ENCODE measurements at regions not wholly inside any gene's neighbourhood (a gene's known extent, or its start where the extent isn't known, plus 50 kb on each side); places are given as distances from the start of the nearest gene placed in this dataset.
A peak's percentile ranks its signal among the peaks of the same experiment; 100 is the strongest.

DNA sequence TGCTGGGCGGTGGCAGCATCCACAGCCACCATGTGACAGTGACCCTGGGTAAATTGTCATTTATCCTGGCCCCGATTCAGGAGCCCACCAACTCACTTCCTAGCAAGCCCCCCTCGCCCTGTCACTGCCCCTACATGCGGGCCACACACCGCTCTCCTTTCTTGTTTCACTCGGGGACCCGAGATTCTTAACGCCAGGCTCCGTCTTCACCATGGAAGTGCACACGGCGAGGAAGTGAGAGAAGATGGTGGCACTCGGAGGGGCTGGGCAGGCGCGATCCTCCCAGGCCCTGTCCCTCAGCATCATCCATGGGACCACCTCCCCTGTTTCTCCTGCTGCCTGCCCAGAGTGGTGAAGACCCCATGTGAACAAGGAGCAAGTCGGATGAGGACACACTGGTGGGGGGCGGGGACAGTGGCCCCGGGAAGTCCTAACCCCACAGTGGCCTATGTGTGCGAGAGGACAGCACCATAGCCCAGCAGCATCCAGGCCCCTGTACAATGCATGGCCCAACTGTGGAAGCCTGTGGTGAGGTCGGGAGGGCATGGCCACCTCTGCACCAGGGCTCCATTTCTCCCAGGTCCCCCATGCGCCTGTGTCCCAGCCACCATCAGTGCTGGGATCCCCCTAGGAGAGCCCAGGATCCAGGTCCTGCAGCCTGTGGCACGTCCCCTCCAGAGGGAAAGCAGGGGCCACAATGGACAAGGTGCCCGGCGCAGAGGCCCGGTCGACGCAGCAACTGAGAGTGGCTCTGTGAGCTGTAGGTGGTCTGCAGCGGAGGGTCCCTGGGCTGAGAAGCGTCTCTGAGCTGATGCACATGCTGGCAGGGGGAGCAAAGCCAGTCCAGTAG, 262.8 kb downstream of the BRD1 start:
- DNase-seq = no peak

DNA sequence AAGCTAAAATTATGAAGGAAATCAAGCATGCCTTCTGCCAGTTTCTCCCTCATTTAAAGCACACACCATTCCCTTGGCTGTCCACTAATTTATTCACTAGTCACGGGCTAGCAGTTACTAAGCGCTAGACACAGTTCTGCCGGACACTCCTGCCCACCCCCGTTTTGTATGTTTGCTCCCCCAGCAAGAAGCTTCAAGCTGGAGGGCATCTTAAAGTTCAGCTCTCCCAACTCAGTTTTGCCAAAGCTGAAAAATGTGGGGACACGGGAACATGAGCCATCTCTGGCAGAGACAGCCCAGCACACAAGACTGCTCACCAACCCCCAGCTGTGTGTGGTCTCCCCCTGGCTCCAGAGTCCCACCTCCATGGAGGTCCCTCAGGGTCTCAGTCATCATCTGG, 263.6 kb downstream of the BRD1 start:
- DNase-seq = no peak

DNA sequence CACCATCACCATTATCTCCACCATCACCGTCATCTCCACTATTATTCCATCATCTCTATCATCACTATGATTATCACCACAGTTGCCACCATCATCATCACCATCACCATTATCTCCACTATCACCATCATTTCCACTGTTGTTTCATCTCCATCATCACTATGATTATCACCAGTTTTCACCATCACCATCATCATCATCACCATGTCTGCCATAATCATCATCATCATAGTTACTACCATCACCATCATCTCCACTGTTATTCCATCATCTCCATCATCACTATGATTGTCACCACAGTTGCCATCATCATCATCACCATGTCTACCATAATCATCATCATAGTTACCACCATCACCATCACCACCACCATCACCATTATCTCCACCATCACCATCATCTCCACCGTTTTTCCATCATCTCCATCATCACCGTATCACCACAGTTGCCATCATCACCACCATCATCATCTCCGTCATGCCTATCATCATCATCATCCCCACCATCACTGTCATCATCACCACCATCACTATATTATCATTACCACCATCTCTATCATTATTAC, 264.9 kb downstream of the BRD1 start:
- no peak for DNase-seq

DNA sequence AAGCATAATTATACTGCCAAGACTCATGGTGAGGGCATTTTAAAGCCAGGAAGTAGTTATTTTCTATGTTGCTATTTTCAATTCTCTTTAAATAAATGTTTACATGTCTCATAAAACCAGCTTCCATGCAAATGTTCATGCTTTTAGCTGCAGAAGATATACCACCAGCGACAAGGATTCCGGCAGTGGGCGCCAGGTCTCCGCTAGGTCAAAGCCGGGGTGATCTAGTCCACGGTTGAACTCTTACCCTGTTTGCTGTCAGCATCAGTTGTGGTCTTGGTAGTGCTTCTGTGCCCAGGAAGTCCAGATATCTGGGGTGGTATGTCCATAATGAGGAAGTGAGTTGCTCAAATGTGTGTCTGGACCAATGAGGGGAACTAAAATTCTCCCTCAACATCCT, 265.7 kb downstream of the BRD1 start:
- no peak for DNase-seq

DNA sequence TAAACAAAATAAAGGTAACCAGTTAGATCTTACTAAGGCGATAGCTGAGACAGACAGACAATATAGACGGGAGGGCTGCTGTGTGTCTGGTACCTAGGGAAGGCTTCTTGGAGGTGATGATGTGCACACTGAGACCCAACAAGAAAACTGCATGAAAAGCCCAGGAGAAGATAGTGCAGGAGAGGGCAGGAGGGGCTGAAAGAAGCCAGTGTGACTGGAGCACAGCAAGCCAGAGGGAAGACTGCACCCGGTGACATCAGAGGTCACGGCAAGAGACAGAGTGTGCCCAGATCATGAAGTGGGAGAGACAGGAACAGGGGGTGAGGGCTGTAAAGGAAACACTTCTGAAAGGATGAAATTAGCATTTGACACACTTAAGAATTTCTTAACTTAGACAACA, 266.3 kb downstream of the BRD1 start:
- DNase-seq = no peak

DNA sequence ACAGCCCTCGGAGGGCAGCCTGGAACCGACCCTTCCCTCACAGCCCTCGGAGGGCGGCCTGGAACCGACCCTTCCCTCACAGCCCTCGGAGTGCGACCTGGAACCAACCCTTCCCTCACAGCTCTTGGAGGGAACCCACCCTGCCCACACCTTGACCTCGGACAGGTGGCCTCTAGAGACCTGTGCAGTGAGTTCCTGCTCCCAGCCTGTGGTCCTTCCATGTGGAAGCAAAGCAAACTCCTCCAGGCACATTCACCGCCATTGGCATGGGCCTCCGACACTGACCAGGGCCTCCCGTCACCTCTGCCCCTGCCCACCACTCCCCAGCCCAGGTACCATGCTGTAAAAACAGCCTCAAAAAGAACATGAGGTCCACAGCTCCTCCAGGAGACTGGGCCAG, 272.1 kb downstream of the BRD1 start:
- no peak for DNase-seq

DNA sequence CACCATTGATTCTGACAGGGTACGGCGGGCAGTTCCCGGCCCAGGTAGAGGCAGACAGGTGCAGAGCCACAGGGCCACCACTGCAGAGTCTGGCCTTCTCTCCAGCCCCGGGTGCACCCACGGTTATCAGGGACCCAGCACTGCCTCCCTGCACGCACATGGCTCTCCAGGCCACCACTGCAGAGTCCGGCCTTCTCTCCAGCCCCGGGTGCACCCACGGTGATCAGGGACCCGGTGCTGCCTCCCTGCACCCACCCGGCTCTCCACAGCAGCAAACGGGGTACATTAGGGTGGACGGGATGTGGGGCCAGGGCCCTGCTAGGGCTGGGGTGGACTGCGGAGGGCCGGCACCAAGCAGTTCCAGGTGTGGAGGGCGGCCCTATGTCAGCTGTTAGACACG, 272.9 kb downstream of the BRD1 start:
- DNase-seq = no peak

DNA sequence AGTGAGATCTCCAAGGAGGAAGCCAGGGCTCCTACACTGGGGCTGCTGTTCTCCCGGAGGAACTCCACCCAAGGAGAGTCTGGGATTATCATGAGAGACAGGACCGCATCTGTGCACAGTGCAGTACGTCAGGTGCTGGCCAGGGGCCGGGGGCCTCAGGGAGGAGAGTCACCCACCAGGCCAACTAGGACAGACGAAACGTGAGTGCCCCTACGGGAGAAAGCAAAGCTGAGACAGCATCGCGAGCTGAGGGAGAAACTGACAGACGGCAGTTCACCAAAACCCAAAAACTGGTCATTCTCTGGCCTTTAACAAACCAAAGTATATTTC, 273.4 kb downstream of the BRD1 start:
- DNase-seq = no peak

DNA sequence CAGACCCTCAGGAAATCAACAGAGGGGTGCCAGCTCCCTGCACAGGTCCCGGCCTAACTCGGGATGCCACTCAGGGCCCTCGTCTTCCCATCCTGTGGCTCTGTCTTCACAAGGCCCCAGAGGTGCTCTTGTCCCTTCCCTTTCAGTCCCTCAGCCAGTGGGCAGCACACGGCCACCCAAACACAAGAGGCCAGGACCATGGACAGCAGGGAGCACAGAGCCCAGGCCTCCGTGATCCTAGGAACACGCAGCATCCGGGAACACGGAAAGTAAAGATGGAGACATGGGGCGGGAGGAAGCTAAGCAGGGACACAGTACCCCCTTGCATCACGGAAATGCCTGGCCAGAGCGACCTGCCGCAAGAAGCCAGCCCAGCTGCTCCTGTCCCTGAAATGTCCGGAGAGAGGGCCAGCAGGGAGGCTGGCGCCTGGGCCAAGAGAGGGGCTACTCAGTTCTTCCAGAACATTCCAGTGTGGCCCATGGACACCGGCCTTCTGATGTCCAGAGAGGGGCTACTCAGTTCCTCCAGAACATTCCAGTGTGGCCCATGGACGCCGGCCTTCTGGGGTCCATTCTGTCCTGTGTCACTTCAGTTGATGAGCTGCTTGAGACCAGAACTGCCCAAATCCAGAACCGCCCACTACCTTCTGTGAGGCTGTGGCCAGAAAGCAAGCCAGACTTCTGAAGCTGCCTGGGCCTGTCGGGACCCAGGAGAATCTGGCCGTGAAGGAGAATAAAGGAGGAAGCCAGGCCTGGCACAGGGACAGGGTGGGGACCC, 274.0 kb downstream of the BRD1 start:
- DNase-seq = no peak

DNA sequence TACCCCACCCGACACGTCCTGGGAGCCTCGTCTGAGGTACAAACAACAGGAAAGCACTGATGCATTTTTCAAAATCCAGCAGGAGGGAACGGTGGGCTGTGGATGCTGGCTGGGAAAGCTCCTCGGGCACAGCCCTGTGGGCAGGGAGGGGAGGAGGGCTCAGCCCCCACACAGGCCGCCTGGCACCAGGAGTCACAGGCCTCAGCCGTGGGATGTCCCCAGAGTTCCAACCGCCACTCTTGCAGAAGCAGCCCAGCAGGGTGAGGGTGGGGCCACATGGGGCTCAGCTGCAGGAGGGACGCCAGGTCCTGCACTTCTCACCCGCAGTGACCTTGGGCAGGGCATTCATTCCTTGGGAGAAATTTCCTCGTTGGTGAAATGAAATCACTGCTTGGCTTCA, 274.6 kb downstream of the BRD1 start:
- no peak for DNase-seq

DNA sequence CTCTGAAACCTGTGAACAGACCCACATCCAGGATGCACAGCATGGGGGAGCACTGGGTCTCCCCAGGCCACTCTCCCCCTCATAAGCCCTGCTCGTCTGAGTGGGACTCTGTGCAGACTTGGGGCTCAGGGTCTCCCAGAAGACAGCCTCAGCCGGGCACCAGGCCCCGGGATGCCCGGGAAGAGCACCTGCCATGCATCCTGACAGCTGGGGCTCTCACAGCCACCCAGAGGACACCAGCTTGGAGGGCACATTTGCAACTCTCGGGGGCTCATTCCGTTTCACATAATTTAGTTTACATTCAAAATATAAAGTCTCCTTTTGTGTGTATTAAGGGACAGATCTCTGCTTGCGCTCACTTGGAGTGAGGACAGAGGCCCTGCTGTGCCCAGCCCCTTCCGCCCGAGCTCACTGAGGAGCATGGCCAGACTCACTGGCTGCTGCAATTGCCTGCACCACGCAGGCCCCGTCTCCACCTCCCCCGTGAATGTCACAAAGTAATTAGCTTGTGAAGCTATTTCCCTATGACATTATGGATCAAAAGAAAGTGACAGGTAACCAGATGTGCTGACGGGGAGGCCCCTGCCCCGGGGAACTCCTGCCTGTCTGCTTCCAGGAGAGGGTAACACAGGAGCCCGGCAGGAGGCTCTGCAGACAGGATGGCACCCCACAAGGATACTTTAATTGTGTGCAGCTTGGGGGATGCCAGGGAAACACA, 275.6 kb downstream of the BRD1 start:
- DNase-seq = no peak

DNA sequence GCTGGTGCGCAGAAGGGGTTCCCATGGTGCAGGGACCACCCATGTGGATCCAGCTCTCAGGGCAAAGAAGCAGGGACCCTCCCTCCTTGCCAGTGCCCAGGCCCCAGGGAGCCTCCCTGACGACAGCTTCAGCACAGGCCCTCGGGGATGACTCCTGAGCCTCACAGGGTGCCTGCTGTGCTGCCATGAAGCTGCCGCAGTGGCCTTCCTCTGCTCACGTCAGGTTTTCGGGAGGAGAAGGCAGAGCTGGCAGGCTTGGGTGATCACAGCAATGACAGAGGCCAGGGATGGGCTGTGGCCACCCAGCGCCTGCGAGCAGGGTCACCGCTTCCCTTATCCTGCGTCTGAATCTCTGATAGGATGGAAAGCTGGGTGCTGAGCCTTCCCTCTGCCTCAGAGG, 276.2 kb downstream of the BRD1 start:
- no peak for DNase-seq

DNA sequence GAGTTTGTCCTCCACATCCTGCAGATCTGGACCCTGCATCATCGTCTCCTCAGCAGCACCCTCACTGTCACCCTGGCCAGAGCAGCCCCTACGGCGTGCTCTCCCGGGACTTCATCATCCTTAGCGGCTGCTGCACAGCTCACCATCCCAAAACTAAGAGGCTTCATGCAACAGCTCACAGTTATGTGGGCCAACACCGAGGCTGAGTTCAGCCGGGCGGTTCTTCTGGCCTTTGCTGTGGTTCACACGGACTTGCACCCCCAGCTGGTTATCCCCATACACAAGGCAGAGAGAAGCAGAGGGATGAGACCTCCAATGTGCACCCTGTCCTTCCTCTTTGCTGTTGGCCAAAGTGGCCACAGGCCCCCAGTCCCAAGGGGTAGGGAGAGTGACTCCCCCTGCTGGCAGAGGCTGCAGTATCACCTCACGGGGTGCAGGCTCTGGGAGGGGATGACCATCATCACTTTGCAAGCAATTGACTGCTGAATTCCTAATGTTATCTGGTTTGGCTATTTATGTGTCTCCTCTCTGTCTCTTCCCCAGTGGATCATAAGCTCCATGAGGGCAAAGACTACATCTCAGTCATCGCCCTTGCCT, 276.8 kb downstream of the BRD1 start:
- no peak for DNase-seq

DNA sequence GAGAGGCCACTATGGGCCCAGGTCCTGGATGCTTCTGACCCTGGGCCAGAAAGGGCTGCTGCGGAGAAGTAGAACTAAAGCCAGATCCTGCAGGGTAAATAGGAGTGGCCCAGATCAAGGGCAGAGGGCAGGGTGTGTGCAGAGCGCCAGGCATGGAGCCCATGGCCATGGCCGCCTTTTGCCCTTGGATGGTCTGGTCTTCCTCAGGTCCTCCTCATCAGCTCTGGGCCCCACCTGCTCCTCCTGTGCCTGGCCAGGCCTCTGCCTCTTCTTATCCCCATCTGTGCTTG, 277.6 kb downstream of the BRD1 start:
- no peak for DNase-seq

DNA sequence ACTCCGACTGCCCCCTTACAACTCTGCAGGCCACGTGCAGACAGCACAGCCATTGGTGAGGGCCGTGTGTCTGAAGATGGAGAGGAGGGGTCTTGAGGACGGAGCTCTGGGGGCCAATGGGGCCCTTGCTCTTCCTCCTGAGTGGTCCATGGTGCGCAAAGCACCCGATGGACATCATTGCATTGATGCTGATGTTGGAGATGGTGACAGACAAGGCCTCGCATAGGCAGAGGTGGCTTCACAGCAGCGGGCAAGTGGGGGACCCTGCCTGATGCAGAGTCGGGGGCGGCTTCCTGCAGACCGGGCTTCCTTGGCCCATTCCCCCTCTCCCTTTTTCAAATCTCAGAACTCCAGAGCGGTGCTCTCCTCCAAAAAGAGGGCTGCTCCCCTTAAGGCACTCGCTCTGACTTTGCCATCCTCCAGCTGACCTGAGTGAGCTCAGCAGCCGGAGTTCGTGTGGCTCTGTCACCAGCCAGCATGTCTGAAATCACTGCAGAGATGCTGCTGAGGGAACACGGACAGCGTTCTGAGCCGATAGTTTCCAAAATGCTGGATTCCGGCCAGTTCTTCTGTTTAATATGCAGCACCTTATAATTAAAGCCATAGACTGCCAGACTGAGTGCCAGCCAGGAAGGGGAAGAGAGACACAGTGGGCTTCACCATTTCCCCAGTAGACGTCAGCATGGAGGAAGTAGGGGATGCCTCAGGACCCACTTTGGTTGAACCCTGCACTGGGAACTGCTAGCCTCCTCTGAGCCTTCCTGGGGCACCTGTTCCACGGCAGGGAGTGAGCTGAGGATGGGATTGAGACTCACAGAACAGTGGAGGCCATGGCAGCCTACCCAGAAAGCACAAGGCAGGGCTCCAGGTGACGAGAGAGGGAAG, 278.2 kb downstream of the BRD1 start:
- DNase-seq = no peak

DNA sequence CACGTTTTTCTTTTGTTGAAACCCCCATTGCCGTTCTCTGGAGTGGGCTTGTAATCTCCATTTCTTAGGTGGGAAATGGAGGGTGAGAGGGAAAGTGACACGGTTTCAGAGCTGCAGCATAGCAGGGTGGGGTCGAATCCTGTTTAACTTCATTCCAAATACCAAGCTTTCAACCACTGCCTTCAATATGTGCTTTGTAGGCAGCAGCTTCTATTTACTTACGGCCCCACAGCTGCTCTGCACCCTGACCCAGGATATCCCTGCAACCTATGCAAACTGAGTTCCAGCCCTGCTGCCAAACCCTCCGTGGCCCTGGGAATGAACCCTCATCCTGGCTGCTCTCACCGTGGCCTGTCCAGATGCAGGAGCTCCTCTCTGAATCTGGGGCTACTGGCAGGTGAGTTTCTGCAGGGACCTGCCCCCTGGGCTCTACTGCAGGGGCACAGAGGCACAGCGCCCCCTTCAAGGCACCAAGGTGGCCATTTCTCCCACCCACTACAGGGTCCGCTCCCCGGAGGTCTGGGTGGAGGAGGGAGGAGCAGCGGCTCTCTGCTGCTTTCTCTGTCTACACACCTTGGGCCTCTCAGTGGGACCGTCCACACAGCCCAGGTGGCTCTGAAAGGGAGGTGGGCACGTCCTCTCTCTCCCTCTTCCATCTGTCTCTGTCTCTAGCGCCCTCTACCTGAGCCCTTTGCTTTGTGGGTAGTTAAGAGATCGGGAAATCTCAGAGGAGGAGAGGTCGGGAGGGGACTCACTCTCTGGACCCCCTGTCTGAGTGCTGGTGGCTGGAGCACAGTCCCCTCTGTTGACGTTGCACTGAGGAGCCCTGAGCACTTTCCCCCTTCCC, 279.1 kb downstream of the BRD1 start:
- peak; percentile 13 for DNase-seq

DNA sequence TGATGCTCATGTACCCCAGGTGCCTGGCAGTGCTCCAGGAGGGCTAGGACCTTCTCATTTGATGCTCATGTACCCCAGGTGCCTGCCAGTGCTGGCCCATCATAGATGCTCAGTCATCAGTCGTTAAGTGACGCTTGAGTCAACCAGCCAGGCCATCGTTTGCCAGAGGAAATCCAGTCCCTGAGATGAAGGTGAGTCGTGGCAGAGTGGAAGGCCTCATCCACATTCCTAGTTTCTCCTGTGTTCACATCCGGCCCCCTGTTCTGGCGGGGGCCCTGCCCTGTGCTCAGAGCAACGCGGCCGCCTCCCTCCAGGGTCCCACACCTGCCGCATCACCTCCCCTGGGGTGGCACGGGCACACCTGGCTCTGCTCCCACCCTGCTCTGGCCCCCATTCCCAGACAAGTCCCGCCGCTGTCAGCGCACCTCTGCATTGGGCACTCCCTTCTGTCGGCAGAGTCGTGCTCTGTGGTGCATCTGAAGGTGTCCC, 279.9 kb downstream of the BRD1 start:
- no peak for DNase-seq

DNA sequence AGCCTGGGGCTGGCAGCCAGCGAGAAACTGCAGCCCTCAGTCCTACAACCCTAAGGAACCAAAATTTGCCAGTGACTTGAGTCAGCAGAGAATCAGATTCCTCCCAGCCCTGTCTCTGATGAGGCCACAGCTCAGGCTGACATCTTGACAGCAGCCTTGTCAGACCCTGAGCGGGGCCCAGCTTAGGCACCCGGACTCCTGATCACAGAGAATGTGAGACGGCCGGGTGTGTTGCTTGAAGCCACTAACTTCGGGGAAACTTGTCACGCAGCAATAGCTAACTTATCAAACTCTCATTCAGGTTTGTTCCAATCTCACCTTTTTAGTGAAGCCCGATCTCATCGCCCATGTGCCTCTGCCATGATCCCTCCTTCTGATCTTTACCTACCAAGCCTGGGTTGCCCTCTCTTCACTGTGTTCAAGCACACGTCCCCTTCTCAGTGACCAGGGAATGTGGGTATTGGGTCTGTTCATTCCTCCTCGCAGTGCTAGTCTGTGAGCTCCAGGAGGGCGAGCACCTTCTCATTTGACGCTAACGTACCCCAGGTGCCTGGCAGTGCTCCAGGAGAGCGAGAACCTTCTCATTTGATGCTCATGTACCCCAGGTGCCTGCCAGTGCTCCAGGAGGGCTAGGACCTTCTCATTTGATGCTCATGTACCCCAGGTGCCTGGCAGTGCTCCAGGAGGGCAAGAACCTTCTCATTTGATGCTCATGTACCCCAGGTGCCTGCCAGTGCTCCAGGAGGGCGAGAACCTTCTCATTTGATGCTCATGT, 280.7 kb downstream of the BRD1 start:
- no peak for DNase-seq

DNA sequence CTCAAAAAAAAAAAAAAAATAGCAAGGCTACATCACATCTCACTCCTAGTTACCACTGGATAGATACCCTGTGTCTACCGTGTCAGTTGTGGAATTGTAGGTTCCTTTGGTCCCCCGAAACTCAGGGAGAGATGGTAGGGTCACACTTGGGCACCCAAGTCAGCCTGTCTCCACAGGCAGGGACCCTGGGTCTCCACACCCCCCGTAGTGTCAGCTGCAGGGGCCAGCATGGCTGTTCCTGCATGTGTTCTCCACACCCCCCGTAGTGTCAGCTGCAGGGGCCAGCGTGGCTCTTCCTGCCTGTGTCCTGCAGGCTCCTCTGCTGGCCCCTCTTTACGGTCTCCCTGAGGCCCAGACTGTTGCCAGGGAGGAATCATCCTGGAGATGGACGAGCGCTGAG, 282.1 kb downstream of the BRD1 start:
- DNase-seq = no peak

DNA sequence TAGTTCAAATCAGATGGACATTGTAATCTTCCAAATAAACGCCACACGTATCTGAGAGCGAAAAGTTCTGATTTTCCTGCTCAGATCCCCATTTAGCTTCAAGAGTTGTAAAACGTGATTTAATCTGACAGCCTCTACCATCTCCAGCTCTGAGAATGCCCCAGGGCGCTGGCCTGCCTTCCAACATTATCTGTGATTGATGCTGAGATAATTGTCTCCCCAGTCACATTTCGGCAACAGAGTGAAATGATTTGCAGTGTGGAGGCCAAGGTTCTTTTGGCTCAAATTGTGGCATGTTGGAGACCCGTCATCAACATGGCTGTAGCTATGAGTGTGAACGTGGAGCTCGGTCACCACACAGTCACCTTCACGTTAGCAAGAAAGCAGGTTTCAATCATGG, 283.4 kb downstream of the BRD1 start:
- no peak for DNase-seq
